NCI-H82 (cell line): ENCODE measurements at regions not wholly inside any gene's neighbourhood (a gene's known extent, or its start where the extent isn't known, plus 50 kb on each side); places are given as distances from the start of the nearest gene placed in this dataset.
A peak's percentile ranks its signal among the peaks of the same experiment; 100 is the strongest.

ENCODE experiments used
- DNase-seq: peaks from one replicate; lab custom pipeline; 2025; lab: John Stamatoyannopoulos, UW

DNA sequence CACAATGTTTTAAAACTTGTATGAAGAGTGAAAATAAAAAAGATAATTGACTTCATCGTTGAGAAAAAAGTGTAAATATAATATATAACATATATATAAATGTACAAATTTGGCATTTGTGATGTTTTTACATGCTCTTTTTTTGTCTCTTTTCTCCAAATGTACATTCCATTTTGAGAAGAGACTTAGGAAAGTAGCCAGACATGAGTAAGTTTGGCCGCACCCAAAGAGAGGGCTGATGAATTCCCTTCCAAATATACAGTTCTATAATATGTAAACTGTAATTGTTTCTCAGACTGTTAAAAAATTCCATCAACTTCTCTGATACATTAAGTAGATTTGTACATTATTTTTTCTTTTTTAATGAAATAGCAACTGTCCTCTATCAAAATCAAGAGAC lies 193.2 kb upstream of the MAP3K1 start:
- DNase-seq = no peak

- DNase-seq = no peak
Measured at GRCh38 chr5:56620903-56621677, 194.3 kb upstream of the MAP3K1 start.

GRCh38 chr5:56617998-56618397 lies 197.4 kb upstream of the MAP3K1 start:
- no peak for DNase-seq

DNA sequence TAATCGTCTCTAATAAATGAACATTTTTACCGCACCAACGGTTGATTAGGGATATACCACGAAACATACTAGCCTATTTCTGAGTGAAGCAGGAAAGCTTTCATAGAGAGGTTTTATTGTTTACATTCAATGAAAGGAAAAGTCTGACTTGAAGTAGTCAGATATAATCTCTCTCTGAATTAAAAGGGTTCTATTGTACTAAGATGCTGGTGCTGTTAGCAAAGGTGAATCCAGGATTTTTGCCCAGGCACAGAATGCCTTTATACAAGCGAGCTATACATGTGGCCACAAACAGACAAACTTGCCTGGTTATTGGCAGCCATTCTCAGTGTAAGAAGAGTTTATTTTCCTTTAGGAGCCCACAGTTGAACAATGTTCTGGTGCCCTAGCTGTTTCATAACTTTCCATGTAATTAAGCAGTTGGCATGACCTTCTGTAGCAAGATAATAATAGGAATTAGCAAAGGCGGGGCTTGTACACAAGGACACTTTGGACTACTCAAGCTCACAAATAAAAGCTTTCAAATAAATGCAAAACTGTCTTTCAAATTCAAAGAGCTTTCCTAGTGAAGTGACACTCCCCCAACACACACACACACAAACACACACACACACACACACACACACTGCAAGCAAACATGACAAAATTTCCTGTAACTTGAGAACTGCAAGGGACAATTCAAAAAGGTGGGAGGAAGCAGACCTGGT lies 198.7 kb upstream of the MAP3K1 start:
- no peak for DNase-seq

DNA sequence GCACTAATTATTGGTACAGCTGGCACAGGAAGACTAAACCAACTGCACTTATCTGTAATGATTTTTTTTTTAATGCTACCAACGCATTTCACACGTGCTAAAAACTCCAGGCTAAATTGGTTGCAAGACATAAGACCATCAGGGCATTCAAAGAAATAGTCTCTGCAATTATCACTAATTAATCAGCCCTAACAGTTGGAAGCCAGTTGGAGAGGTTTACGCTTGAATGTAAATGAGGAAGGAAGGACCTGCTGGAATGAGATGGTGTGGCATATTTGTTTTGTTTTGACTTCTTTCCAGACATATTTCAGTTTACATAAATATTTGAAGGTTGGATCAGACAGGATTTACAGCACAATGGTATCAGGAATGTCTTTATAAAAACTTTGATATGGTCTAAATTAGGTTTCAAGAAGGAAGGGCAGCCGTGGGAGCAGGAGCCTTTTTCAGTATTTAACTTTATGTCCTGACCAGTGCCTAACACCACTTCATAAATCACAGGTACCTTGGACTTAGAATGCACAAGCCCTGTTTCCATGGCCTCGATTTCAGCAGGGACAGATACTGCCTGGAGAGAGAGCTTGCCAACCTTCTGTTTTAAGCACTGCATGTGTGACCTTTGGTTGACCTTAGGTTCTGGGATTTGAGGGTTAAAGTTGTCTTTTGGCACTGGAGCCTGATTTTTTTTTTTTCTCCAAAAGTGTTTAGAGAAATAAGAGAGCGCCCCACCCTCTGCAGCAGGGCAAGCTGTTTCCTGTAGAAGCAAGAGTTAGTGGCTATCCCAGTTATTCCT lies 199.8 kb upstream of the MAP3K1 start:
- DNase-seq = no peak

GRCh38 chr5:56612759-56613158 lies 202.6 kb upstream of the MAP3K1 start:
- DNase-seq = no peak

DNA sequence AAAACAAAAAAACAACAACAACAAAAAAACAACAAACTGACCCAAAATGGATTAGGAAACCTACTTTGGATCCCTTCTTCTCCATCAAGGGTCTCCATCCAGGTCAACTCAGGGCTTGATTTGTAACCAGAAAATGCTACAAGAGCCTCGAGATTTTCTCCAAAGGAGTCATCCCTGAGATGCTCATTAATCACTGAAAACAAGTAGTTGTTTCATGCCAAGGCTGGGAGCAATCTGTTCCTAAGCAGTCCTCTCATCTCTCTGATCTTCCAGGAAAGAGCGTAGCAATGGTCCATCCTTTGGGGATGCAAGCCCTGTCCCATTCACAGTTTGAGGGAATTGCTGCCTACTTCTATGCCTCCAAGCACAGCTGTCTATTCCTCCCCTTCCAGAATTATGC lies 203.0 kb upstream of the MAP3K1 start:
- DNase-seq = no peak

- DNase-seq = no peak
Measured at GRCh38 chr5:56610093-56610698, 205.2 kb upstream of the MAP3K1 start.

DNA sequence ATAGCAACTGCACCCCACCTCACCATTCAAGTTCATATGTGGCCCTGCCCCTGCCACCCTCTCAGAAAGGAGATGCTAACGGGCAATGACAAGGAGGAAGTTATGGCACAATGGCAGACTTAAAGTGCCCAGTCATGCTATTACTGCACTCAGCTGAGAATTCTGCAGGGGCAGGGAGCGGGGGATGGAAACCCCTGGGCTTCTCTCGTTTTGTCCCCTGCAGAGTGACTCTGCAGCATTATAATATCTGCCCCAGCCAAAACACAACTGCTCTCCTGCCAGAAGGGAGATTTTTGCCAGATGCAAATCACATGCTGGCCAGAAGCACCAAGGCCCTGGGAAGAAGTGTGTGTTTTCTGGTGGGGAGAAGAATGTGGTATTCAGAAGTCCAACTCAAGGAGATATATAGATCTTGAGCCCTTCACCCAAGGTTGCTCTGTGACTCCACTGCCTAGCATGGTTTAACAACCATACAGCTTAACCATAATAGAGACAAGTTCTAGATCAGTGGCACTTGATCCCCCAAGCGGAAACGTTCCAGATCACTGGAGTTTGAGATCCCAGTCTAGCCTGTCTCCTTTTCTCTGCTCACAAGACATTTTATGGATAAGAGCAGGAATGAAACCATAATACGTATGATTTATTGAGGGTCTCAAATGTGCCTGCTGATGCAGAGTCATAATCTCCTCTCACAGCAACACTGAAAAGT lies 207.0 kb upstream of the MAP3K1 start:
- DNase-seq = no peak

GRCh38 chr5:56607551-56607950 lies 207.8 kb upstream of the MAP3K1 start:
- DNase-seq = no peak

DNA sequence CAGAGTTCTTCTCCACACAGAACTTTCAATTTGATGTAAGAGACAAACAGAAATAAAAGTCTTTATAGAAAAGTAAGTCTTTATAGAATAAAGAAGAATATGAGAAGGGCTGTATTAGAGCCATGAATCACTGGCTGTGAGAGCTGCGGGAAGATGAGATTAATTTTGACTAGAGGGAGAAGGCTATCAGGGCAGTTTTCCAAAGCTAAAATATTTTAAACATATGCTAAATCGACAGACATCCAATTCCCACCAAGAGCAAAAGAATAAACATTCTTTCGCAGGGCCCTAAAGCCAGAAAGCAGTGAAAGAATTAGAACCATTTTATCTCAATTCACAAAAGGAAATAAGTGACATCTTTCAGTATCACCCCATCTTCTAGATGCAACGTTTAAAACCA lies 208.3 kb upstream of the MAP3K1 start:
- no peak for DNase-seq

- DNase-seq = no peak
Measured at GRCh38 chr5:56606192-56606591, 209.2 kb upstream of the MAP3K1 start.

DNA sequence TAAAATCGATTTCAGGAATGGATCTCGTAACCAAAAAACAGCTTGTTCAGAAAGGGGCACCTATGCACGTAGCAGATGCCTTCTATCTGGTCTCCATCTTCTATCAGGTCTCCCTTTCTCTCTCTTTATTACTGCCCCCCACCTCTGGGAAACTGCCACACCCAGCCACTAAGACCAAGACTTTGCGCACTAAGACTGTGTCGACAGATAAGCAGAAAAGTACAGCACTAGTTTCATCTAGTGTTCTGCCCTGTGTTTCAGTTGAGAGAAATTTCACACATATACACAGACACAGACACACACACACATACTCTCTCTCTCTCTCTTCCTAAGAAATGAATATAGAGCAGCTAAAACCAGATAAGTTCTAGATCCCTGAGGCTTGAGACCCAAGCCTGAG lies 210.1 kb upstream of the MAP3K1 start:
- no peak for DNase-seq

DNA sequence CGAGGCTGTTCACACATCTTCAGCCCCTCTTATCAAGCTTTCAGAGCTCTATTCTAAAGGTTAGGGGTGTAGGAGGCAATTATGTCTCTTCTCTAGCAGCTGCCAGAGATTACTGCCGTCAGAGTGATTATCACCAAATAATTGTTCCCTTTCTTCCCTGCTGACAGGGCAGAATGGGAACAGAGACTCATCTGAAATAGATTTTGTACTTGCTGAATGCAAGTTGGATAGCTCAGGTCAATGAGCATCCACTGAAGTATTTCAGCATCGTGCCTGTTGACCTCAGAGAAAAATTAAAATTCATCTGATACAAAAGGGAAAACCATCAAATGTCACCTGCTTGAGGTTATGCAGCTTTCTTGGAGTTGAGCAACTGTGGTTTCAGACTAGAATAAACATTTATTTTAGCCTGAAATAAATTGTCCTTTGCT lies 213.7 kb upstream of the MAP3K1 start:
- peak; percentile 4 for DNase-seq

- no peak for DNase-seq
Measured at GRCh38 chr5:56598941-56599340, 216.4 kb upstream of the MAP3K1 start.

DNA sequence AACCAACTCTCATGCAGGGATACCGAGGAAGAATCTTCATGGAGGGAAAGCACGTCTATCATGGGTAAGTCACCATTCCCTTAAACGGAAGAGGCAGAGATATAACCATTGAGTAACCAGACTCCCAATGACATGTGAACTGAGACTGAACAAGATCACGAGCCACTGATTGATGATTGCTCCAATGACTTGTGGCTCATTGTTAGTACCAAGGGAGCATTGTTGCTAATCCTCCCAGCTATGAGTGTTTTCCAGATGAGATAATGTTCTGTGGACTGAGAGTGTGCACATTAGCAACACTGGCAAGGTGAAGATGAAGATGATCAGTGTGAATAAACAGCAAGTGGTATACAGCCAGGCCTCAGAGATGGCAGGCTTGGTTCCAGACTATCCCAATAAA lies 219.2 kb upstream of the MAP3K1 start:
- no peak for DNase-seq

DNA sequence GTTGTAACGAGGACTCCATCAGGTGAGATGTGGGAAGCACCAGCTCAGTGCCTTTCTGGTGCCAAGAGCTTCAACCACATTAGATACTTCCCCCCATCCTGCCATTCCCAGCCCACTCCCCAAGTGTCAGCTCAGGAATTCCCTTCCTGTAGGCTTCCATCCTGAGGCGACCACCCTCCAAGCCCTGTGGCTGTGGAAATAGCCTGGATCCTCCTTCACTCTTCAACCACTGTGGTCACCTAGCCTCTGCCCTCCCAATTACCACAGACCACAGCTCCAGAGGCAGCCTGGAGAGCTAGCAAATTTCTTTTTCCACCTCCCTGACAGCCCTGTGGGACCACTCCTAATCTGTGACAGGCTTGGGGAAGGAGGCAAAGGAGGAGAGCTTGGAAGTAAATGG lies 219.8 kb upstream of the MAP3K1 start:
- DNase-seq = no peak

DNA sequence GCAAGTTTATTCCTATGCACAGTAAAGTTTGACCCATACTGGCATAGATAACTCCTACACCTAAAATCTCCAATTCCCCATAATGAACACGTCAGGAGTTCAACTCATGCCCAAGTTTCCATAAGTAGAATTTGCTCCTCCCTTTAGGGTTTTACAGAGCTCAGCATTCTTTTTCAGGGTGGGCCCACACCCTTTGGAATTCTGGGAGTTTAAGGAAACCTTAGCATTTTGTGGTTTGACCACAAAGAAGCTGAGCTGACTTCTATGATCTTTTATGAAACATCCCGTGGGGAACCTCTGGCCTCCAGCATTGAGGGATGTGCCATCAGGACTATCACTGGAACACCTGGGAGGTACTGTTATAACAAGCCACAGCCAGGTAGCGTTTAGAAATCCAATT lies 220.6 kb upstream of the MAP3K1 start:
- DNase-seq = no peak

GRCh38 chr5:56591081-56591480 lies 224.3 kb upstream of the MAP3K1 start:
- DNase-seq = no peak

- no peak for DNase-seq
Measured at GRCh38 chr5:56589481-56589860, 225.9 kb upstream of the MAP3K1 start.

- no peak for DNase-seq
Measured at GRCh38 chr5:56588636-56589480, 226.5 kb upstream of the MAP3K1 start.
